ENCODE measurements at regions not wholly inside any gene's neighbourhood (a gene's known extent, or its start where the extent isn't known, plus 50 kb on each side); places are given as distances from the start of the nearest gene placed in this dataset.
"Not testable (repeated sequence)": the region's sequence is repeated elsewhere in the genome, so short reads cannot be mapped to it uniquely, and the experiment has no call there.

- WGBS, 2 donors: 67 to 70% methylated on average over 3 of the region's 3 CpGs
- Histone ChIP-seq H3K27me3 (no peaks in the 10 kb centered on the region), H3K36me3 (ENCODE audit: low read depth, missing control alignments) (no peaks in the 10 kb centered on the region), H3K4me1 (no peaks in the 10 kb centered on the region), H3K27ac (no peak overlapping the region), H3K9me3 (no peaks in the 10 kb centered on the region), H3K4me3 (no peak overlapping the region)
- TF ChIP-seq CTCF (IDR thresholded peaks at IDR 0.05): no peak
- no peak for TF ChIP-seq POLR2A (IDR thresholded peaks at IDR 0.05)
- no peak for DNase-seq
- intact Hi-C loops (cut with DNase I; ENCODE audit: low total_unique reads): no loop called here
These were observed 215.8 kb downstream of the UTRN start for GRCh38 chr6:144500892-144501291.

- 99 to 100% methylated on average over 4 of the region's 4 CpGs for WGBS, 2 donors
- intact Hi-C loops (cut with DNase I; ENCODE audit: low total_unique reads); H3K27ac ChIP-seq; H3K27me3 ChIP-seq; DNase-seq; H3K36me3 ChIP-seq (ENCODE audit: low read depth, missing control alignments); H3K9me3 ChIP-seq; H3K4me1 ChIP-seq; H3K4me3 ChIP-seq: not testable (repeated sequence)
These were observed 220.1 kb downstream of the UTRN start for GRCh38 chr6:144505214-144505613.

GRCh38 chr6:144506051-144506450 lies 220.9 kb downstream of the UTRN start:
- H3K4me1 ChIP-seq; H3K27me3 ChIP-seq; DNase-seq; H3K4me3 ChIP-seq; H3K9me3 ChIP-seq; H3K36me3 ChIP-seq (ENCODE audit: low read depth, missing control alignments); intact Hi-C loops (cut with DNase I; ENCODE audit: low total_unique reads); H3K27ac ChIP-seq: not testable (repeated sequence)
- WGBS, 2 donors: 93 to 96% methylated on average over 3 of the region's 3 CpGs

- H3K36me3 ChIP-seq (ENCODE audit: low read depth, missing control alignments); intact Hi-C loops (cut with DNase I; ENCODE audit: low total_unique reads); H3K9me3 ChIP-seq; DNase-seq; H3K4me1 ChIP-seq; H3K27me3 ChIP-seq; H3K27ac ChIP-seq; H3K4me3 ChIP-seq: not testable (repeated sequence)
- WGBS, 2 donors: 91 to 94% methylated on average over 5 to 6 of the region's 6 CpGs
These were observed 222.7 kb downstream of the UTRN start for GRCh38 chr6:144507772-144508312.

GRCh38 chr6:144510859-144511258 lies 225.7 kb downstream of the UTRN start:
- TF ChIP-seq POLR2A (IDR thresholded peaks at IDR 0.05) (no peak), CTCF (IDR thresholded peaks at IDR 0.05) (no peak)
- Histone ChIP-seq H3K9me3 (no peaks in the 10 kb centered on the region), H3K27me3 (no peaks in the 10 kb centered on the region), H3K27ac (no peak overlapping the region), H3K4me3 (no peak overlapping the region), H3K36me3 (ENCODE audit: low read depth, missing control alignments) (no peaks in the 10 kb centered on the region), H3K4me1 (no peaks in the 10 kb centered on the region)
- intact Hi-C loops (cut with DNase I; ENCODE audit: low total_unique reads): no loop called here
- no peak for DNase-seq
- WGBS, 2 donors: 94 to 95% methylated on average over 4 of the region's 4 CpGs

- Histone ChIP-seq H3K9me3 (no peaks in the 10 kb centered on the region), H3K27me3 (no peaks in the 10 kb centered on the region), H3K27ac (no peak overlapping the region), H3K4me1 (no peaks in the 10 kb centered on the region), H3K36me3 (ENCODE audit: low read depth, missing control alignments) (no peaks in the 10 kb centered on the region), H3K4me3 (no peak overlapping the region)
- DNase-seq: no peak
- intact Hi-C loops (cut with DNase I; ENCODE audit: low total_unique reads): no loop called here
- no peak for TF ChIP-seq CTCF (IDR thresholded peaks at IDR 0.05)
- TF ChIP-seq POLR2A (IDR thresholded peaks at IDR 0.05): no peak
- 92% methylated on average over 5 of the region's 5 CpGs for WGBS, 2 donors
These were observed 230.6 kb downstream of the UTRN start for GRCh38 chr6:144515761-144516160.
